ENCODE measurements at regions not wholly inside any gene's neighbourhood (a gene's known extent, or its start where the extent isn't known, plus 50 kb on each side); places are given as distances from the start of the nearest gene placed in this dataset.

DNA sequence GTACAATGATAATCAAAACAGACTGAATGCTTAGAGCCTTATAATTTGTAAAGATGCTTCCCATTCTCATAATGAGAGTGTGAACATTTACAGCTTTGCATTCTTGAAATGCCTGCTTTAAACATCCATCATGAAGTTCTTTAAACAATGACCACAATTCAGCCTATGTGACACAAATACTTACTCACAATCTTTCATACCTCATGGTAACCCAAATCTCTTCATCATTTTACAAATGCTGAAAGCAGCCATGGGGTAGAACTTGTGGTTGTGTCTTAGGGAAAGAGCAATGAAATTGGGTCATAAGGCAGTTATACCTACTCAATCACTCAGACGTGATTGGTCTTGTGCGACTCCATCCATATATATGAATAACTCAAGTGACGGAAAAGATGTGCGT is 140.7 kb downstream of the RND3 start:
- no peak for TF ChIP-seq POLR2A (IDR thresholded peaks at IDR 0.05)
- TF ChIP-seq, protein P1, sequence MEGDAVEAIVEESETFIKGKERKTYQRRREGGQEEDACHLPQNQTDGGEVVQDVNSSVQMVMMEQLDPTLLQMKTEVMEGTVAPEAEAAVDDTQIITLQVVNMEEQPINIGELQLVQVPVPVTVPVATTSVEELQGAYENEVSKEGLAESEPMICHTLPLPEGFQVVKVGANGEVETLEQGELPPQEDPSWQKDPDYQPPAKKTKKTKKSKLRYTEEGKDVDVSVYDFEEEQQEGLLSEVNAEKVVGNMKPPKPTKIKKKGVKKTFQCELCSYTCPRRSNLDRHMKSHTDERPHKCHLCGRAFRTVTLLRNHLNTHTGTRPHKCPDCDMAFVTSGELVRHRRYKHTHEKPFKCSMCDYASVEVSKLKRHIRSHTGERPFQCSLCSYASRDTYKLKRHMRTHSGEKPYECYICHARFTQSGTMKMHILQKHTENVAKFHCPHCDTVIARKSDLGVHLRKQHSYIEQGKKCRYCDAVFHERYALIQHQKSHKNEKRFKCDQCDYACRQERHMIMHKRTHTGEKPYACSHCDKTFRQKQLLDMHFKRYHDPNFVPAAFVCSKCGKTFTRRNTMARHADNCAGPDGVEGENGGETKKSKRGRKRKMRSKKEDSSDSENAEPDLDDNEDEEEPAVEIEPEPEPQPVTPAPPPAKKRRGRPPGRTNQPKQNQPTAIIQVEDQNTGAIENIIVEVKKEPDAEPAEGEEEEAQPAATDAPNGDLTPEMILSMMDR (IDR thresholded peaks at IDR 0.05), result no peak

Measured in lower leg skin (tissue), 3 donors.